ENCODE measurements at regions not wholly inside any gene's neighbourhood (a gene's known extent, or its start where the extent isn't known, plus 50 kb on each side); places are given as distances from the start of the nearest gene placed in this dataset.
"Not testable (repeated sequence)": the region's sequence is repeated elsewhere in the genome, so short reads cannot be mapped to it uniquely, and the experiment has no call there.

DNA sequence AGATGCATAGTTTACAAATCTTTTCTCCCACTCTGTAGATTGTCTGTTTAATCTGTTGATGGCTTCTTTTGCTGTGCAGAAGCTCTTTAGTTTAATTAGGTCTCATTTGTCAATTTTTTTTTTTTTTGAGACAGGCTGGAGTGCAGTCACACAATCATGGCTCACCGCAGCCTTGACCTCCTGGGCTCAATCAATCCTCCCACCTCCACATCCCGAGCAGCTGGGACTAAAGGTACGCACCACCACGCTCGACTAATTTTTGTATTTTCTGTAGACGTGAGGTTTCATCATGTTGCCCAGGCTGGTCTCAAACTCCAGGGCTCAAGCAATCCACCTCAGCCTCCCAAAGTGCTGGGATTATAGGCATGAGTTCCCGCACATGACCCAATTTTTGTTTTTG lies 1655.8 kb downstream of the REEP3 start:
- in situ Hi-C loops (cut with MboI; ENCODE audit: low sequenced_read_pairs): no loop called here

- in situ Hi-C loops (cut with MboI; ENCODE audit: low sequenced_read_pairs): no loop called here
Observed at GRCh38 chr10:65183236-65183635, 1662.0 kb downstream of the REEP3 start.

DNA sequence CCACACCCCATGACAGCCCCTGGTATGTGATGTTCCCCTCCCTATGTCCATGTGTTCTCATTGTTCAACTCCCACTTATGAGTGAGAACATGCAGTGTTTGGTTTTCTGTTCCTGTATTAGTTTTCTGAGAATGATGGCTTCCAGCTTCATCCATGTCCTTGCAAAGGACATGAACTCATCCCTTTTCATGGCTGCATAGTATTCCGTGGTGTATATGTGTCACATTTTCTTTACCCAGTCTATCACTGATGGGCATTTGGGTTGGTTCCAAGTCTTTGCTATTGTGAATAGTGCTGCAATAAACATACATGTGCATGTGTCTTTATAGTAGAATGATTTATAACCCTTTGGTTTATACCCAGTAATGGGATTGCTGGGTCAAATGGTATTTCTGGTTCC lies 1665.5 kb downstream of the REEP3 start:
- in situ Hi-C loops (cut with MboI; ENCODE audit: low sequenced_read_pairs): not testable (repeated sequence)

DNA sequence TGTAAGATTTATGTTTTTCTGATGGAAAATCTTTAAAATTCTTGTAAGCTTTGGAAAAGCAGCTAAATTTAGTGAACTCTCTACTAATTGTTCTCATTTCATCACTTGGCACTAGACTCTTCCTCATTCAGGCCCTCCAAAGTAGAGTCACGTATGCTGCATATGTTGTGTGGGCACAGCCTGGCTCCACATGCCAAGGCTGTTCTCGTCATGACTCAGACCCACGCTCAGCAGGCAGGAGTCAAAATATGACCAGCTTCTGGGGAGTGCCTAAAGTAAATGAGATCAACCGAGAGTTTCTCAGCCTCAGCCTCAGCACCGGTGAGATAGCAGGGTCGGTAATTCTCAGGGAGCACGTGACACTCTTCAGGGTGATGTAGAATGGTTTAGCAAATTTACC lies 1672.9 kb downstream of the REEP3 start:
- in situ Hi-C loops (cut with MboI; ENCODE audit: low sequenced_read_pairs): no loop called here

- in situ Hi-C loops (cut with MboI; ENCODE audit: low sequenced_read_pairs): no loop called here
Observed at GRCh38 chr10:65194555-65194954, 1673.4 kb downstream of the REEP3 start.

DNA sequence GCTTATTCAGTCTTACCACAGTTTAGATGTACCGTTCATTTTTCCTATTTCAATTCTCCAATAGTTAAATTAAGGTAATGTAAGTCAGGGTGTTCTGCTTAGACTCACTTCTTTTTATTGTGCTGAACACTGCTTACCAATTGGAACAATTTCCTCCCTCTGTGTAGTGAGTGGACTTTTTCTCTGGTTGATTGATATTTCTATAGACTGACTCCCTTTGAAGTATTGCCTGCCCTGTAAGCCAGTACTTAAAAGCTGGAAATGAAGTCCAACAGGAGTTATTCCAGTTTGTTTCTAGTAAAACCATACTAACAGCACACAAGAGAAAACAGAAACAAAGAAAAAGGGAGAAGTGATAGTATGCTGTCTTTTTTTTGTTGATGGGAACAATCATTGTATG lies 1674.9 kb downstream of the REEP3 start:
- in situ Hi-C loops (cut with MboI; ENCODE audit: low sequenced_read_pairs): no loop called here

DNA sequence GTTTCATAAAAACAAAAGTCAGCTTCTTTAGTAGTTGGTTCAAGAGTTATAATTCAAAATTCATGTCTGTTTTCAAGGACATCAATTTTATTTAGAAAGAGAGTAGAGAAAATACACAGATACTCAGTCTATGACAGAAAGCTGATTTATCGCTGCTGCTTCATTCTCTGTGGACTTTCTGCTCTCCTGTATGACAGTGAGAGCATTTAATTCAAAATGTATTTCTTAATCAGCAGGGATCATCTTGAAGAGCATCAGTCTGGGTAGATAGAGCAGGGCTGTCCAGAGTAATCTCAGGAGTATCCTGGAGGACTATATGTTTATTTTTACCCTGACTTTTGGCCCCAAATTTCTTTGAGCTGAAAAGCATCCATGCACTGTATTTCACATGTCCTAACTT lies 1676.7 kb downstream of the REEP3 start:
- in situ Hi-C loops (cut with MboI; ENCODE audit: low sequenced_read_pairs): no loop called here

GRCh38 chr10:65201491-65201890 lies 1680.3 kb downstream of the REEP3 start:
- in situ Hi-C loops (cut with MboI; ENCODE audit: low sequenced_read_pairs): no loop called here

DNA sequence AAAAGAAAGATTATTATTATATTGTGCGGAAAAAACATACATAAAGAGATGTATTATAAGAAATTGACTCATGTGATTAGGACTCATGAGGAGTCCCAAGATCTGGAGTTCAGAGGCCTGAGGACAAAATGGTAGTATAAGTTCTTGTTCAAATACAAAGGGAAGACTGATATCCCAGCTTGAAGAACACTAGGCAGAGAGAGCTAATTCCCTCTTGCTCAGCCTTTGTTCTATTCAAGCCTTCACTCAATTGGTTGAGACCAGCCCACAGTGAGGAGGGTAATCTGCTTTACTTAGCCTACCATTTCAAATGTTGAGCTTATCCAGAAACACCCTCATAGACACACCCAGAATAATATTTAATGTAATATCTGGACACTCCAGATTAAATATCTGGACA lies 1683.8 kb downstream of the REEP3 start:
- in situ Hi-C loops (cut with MboI; ENCODE audit: low sequenced_read_pairs): no loop called here

DNA sequence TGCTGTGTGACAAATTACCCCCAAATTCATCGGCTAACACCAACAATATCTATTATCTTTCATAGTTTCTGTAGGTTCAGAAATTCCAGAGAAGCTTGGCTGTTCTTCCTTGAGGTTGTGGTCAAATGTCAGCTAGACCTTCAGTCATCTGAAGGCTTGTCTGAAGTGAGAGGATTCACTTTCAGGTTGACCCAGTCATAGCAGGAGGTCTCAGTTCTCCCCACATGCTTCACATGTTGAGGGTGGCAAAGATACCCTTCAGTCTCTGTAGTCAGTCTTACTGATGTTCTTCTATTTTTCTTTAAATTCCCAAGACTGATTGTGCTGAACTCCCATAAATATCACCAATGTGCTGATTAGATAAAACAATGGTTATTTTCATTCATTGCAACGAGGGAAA lies 1692.0 kb downstream of the REEP3 start:
- in situ Hi-C loops (cut with MboI; ENCODE audit: low sequenced_read_pairs): no loop called here

DNA sequence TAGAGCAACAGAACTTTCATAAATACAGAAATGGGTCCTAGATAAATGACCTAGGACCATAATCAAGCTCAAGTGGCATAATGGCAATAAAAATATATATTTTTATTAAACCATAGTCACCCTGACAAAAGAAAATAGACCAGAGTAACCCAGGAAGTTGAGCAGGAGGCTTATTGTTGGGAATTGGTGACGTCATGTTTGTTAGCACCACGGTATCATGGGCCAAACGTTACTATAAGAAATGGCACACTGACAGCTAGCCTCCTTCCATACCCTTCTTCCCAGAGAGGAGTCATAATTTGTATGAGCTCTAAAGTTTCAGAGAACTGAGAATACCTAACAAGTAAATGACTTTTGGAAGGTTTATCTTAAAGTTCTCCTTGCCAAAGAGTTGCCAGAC lies 1698.2 kb downstream of the REEP3 start:
- in situ Hi-C loops (cut with MboI; ENCODE audit: low sequenced_read_pairs): no loop called here

DNA sequence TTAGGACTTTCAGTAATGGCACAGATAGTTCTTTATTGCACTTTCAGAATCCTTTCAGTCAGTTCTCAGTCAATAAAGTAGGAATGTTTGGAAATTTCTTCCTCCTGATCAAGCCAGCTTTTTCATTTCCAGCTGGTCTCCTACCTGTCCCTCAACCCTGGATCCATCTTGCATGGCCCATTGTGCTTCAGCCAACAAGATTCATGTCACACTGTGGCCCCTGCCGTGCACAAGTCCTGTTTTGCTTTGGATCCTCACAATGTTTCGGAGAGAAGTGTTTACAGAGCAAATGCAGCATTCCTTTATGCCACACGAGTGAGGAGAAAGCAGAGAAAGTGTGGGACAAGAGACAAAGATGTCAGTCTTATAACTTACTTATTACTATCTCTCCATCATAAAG lies 1694.7 kb upstream of the LRRTM3 start:
- in situ Hi-C loops (cut with MboI; ENCODE audit: low sequenced_read_pairs): no loop called here

DNA sequence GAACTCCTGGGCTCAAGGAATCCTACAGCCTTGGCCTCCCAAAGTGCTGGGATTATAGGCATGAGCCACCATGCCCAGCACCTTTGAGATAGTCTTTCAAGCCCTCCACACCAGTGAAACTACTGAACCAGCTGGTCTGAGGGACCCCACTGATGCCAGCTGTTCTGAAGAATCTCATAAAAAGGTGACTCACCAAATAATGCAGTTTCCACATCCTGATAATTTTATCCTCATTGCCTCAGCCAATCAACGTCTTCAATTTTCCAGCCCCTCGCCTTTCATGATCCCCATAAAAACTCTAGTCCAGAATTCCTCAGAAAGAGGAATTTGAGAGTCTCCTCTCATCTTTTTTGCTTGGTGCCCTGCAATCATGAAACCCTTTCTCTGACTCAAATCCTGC lies 1691.6 kb upstream of the LRRTM3 start:
- in situ Hi-C loops (cut with MboI; ENCODE audit: low sequenced_read_pairs): no loop called here

DNA sequence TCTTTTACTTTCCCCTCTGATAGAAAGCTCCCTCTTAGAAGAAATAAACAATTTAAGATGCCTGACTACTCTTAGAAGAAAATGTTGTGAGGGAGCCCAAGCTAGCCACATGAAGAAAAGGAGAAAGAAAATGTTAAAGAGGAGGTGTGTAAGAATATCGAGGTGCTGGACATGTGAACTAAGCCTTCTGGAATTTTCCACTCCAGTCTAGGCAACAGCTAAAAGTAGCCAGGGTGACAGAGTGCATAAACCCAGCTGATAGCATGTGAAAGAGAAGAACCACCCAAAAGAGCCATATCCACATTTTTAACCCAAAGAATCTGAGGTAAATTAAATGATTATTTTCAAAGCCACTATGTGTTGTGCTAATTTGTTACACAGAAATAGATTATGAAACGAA lies 1690.6 kb upstream of the LRRTM3 start:
- in situ Hi-C loops (cut with MboI; ENCODE audit: low sequenced_read_pairs): no loop called here

GRCh38 chr10:65235846-65236245 lies 1690.0 kb upstream of the LRRTM3 start:
- in situ Hi-C loops (cut with MboI; ENCODE audit: low sequenced_read_pairs): no loop called here

GRCh38 chr10:65265451-65265954 lies 1660.3 kb upstream of the LRRTM3 start:
- in situ Hi-C loops (cut with MboI; ENCODE audit: low sequenced_read_pairs): no loop called here

GRCh38 chr10:65269551-65269950 lies 1656.3 kb upstream of the LRRTM3 start:
- in situ Hi-C loops (cut with MboI; ENCODE audit: low sequenced_read_pairs): not testable (repeated sequence)

DNA sequence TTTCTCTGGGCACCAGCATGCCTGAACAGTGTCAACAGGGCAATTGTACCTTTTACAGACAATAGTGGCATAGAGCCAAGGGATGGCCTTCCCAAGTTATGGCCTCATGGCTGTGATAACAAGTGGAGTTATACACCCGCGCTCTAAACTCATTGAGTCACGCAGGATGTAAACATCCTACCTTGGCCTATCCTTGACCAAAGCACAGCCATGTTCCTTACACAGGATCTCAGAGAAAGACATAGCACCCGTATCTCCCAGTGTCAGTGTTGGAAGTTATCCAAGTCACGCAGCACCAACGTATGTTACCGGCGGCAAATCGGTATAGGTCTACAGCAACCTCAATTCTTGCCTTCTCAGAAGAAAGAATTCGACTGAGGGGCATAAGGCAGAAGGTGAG lies 1654.9 kb upstream of the LRRTM3 start:
- in situ Hi-C loops (cut with MboI; ENCODE audit: low sequenced_read_pairs): no loop called here

DNA sequence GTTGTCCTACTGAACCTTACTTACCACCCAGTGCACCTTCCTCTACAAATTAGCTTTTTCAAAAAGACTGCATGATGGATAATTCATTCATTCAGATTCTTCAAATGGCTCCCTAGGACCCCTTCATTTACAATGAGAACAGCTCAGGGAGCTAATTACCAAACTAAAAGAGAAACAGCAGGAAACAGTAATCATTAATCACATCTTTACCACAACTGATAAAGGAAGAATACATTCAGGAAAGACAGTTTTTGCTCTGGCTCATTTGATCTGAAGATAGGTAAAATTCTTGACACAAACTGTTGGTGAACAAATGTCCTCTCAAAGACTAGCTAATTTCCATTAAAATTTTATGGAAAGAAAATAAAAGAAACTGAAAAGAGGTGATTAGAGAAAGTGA lies 1652.7 kb upstream of the LRRTM3 start:
- in situ Hi-C loops (cut with MboI; ENCODE audit: low sequenced_read_pairs): no loop called here

DNA sequence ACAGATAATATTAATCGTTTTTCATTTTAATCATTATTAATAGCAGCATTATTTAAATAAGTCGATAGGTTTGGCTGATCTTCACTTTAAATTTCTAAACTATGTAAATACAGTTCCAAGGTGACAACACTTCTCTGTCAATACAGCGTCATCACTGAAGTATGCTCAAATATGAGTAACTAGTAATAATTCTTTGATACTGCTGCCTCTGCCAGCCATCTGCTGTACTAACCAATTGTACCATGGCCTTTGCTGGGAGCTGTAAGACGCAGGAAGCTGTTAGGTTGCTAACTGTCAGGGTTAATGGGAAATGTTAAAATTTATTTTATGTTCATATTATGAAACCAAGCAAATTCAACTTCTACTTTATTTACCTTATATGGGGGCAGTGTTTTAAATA lies 1650.5 kb upstream of the LRRTM3 start:
- in situ Hi-C loops (cut with MboI; ENCODE audit: low sequenced_read_pairs): no loop called here

GRCh38 chr10:65284495-65285041 lies 1641.3 kb upstream of the LRRTM3 start:
- in situ Hi-C loops (cut with MboI; ENCODE audit: low sequenced_read_pairs): no loop called here

- in situ Hi-C loops (cut with MboI; ENCODE audit: low sequenced_read_pairs): not testable (repeated sequence)
Observed at GRCh38 chr10:65285726-65286125, 1640.1 kb upstream of the LRRTM3 start.

- in situ Hi-C loops (cut with MboI; ENCODE audit: low sequenced_read_pairs): no loop called here
Observed at GRCh38 chr10:65291286-65291685, 1634.5 kb upstream of the LRRTM3 start.

Measured in HL-60/S4 (cell line).